Stimulated activated CD4-positive, alpha-beta T cell treated with anti-CD3 and anti-CD28 coated beads, Interleukin-2, amount 100 ng/mL, for 48 hours (primary cell): ENCODE measurements at regions not wholly inside any gene's neighbourhood (a gene's known extent, or its start where the extent isn't known, plus 50 kb on each side); places are given as distances from the start of the nearest gene placed in this dataset.

Experiments used
- DNase-seq, 2 donors: peaks; one replicate each; pipeline ENCODE4 v3.0.0-alpha.2; 2020

DNA sequence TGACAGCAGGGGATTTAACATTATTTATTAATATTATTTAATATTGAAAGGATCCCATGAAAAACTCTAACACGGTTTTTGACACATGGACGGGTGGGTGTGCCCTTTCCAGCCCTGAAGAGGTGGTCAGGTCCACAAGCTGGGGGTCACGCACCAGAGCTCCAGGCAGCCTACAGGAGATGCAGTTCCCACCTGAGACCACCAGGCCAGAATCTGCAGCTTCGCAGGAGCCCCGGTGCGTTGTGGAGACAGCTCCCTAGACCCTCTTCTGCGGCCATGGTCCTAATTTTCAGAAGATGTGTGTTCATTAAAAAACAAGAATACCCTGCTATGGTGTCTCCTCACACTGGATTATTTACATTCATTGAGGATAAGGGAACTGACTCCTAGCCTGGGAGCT, 331.1 kb downstream of the C16orf95 start:
- no peak for DNase-seq

DNA sequence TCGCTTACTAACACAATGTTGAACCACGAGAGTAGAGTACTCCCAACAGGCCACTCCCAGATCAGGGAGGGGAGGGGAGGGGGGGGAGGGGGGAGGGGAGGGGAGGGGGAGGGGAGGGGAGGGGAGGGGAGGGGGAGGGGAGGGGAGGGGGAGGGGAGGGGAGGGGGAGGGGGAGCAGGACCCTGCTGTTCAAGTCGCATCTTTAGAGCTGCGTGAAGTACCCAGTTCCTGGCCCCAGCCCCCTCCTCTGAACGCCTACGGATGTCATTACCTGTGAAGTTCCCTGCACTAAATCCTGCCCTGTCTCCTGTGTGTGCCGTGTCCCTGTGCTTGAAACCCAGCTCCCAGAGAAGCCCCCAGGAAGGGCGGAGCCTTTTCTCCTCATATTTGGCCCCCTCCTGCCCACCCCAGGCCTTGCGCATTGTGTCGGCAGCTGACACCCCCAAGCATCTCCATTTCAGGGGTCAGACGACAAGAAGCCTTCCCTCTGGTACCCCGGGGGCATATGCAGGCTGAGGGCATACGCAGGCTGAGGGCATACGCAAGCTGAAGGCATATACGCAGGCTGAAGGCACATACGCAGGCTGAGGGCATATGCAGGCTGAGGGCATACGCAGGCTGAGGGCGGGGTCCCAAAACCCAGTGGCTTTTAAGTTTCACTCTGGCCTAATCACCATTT, 330.2 kb downstream of the C16orf95 start:
- DNase-seq, result no peak

DNA sequence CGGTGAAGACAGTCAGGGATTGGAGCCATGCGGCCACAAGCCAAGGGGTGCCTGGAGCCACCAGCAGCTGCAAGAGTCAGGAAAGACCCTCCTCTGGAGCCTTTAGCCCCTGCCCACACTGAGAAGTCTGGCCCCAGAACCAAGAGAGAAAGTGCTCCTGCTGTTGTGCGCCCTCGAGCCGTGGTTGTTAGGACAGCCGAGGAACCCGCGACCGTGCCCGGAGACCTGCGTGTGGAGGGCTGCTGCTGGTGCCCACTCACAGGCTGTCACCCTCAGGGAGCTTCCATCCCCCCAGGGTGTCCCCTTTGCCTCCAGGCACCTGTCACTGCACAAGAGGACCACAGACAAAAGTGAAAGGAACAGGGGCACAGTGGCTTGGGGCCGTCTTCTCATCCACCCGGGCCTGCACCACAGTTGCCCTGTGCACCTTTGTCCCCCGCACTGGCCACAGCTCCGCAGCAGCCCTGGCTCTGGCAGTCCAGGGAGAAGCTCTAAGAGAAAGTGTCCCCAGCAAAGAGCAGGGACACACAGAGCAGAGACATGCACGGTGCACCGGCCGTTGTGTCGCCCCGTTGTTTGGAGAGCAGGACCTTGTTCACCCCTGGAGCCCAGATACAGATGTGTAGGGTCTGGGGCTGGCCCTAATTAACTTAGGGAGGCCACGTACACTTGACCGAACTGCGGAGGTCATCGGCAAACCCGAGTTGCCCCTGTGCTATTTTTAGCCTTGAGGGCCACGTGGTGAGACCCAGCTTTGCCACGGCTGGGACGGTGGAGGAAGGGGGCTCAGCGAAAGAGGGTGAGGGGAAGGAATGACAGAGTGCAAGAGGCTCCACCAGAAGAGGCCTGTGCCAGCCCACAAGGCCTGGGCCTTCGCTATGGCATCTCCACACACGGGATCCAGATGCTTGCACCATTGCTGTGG, 329.2 kb downstream of the C16orf95 start:
- no peak for DNase-seq

DNA sequence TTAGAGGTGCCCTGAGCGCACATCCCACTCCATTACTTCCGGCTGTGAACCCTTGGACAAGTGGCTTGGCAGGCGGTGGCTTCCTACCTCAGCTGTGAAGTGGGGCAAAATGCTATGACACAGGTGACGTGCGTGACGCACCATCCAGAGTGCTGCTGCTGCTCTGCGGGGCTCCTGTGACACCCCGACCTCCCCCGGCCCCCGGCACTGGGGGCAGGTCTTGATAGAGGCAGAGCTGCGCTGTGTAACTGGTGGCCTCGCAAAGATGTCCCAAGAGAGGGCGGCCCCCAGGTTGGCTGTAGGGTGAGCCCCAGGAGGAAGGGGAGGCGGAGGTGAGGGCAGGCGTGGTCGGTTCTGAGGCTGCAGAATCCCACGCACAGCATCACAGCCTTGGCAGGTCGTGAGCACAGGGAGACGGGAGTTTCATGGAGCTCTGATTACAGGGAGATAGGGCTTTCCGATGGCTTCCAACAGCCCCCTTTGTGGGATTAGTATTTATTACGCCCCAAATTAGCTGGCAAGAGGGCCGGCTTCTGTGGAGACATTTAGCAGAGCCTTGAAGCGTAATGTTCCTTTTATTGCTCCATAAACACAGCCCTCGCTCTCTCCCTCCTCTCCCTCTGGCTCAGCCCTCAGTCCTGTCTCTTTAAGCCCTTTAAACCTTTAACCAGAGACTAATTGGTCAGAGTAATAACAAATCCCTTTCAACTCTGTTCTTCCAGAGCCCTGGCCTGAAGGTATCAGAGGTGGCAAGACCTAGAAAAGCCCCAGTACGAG, 328.1 kb downstream of the C16orf95 start:
- DNase-seq, result no peak

DNA sequence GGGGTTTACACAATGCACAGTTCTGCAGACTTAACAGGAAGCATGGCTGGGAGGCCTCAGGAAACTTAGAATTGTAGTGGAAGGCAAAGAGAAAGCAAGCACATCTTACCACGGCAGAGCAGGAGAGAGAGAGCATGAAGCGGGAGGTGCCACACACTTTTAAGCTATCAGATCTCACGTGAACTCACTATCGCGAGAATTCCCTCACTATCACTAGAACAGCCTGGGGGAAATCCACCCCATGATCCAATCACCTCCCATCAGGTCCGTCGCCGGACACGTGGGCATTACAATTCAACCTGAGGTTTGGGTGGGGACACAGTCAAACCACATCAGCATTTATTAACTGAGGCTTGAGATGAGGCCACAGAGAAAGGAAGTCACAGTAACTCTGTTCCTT, 326.7 kb downstream of the C16orf95 start:
- no peak for DNase-seq

DNA sequence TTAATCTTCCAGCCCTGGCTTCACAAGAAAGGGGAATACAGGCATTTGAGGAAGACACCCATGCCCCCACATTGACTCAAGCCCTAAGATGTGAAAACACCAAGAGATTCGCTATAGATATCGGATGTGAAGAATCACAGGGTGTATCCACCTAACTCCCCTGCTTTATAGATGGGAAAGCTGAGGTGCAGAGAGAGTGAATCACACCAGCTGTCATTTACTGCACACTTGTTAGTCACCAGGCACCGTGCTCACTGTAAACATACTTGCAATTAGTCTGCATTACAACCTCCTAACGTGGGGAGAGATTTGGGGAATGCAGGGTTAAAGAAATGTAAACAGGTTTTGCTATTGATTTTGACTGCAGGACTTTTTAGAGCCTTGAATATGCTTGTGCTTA, 325.5 kb downstream of the C16orf95 start:
- DNase-seq, result no peak

DNA sequence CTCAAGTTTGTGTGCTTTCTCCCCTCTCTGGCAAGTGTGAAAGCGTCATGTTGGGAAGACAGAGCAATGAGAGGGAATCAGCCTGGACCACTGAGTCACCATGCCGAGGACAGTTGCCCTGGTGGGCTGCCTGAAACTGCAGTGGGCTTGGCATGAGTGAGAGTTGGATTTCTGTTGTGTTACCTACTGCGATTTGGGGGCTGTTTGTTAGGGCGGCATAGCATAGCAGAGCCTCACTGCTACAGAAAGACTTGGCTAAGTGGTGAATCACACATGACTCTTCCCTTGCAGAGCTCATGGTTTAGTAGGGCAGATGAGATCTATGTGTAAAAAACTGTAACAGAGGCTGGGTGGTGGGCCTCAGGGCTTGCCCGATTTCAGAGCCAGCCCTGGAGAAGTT, 324.6 kb downstream of the C16orf95 start:
- no peak for DNase-seq

DNA sequence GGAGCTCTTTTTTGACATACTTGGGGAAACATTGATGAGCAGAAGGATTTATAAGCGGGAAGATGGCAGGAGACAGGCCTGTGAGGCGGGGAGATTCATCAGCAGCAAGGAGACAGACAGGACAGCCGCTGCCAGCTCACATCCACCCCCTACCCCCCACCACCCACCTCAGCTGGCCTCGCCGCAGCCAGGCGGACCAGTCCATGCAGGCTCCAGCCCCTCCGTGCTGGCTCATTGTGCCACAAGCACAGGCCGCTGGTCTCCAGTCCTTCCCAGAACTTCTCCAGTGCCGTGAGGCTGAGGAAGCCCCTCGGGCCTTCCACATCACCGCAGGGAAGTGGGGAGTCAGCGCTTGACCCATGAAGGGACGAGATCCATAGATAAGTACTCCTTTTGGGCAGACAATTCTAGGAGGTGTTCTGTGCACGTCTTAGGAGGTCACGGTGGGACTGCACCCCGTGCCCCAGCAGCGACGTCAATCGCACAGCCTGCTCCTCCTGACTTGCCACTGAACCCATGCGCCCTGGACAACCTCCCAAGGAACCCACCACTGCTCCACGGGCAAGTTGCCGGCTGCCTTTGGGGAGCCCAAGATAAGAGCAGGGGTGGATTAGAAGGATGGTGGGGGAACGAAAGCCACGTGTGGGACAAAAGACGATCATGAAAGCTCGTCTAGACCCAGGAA, 323.6 kb downstream of the C16orf95 start:
- DNase-seq, result no peak

DNA sequence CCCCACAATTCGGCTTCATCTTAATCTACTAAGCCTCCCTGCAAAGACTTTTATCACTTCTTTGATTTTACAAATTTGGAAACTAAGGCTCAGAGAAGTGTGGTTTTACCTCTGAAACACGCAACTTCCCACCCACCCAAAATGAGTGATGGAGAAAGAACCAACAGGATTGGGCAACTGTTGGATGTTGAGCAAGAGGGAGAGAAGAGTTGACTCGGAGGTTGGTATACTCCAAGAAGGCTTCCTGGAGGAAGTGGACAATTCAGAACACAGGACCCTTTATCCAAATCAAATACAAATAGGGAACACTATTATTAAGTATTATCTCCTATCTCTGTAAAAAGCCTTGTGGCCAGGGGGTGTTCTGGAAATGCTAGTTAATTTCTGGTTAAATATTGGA, 323.0 kb downstream of the C16orf95 start:
- DNase-seq, result no peak

DNA sequence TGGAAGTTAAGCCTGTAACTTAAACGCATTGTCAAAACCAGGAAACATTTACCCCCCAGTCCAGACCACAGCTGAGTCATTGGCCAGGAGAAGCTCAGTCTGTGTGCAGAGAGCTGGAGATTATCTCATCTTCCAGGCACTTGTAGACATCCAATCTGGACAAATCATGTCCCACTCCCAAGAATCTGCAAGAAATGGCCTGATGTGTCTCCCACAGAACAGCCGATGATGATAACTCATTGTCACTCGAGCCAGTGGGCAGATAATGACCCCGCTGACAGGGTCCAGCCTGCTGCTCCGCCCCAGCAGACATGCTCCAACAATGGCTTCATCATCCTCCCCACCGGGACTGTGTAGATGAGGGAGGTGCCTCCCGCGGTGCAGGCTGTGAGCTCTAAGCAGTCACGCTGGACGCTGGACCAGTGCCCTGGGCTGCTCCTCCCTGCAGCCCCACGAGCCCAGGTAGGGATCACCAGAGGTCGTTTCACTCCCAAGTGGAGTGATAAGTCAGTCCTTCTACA, 322.5 kb downstream of the C16orf95 start:
- no peak for DNase-seq

DNA sequence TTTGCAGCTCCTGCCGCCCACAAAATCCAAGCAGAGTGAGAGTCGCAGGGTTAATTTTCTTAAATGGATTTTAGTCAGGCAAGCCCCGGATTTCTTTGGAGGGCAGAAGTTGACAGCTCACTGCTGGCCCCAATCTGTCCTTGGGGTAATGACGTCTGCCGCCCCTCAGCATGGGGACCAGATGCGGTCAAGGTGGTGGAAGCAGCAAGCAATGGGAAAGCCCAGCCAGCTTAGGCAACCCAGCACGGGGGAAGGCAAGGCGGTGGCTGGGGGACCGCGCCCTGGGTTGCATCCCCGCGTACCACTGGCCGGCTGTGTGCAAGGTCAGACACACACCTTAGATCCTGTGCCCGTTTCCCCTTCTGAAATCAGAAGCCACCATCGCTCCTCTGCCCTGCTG, 321.7 kb downstream of the C16orf95 start:
- no peak for DNase-seq

DNA sequence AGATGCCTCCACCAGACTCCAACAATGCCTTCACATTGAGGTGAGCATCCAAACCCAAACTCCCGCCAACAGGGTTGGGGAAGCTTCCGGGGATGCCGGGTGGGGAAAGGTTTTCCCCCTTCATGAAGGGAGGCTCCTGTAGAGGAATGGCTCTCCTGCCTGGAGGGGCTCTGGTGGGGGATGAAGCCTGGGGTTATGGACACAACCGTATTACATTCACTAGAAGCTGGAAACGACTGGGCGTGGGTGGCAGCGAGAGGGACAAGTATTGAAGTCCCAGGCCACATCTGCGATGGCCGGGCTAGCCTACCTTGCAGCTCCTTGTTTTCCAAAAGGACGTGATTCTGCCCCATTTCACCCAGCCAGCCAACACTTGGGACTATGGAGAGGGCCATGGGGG, 321.1 kb downstream of the C16orf95 start:
- DNase-seq, result no peak

DNA sequence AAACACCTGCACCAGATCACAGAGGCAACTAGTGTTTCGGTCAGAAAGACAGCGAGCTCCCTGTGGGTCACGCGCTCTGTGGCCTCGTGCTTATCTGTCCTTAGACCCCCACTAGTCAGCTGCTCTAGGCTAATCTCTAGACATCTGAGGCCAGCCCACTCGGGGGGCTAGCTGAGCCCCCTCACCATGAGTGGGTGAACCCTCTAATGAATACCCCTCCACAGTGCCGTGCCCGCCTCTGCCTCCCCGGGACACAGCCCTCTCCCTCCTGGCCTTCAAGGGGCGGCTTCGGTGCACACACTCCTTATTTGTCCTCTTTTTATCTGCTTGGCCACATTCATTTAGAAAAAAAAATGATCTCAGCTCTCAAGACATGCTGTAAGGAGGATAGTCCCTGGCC, 320.1 kb downstream of the C16orf95 start:
- no peak for DNase-seq

DNA sequence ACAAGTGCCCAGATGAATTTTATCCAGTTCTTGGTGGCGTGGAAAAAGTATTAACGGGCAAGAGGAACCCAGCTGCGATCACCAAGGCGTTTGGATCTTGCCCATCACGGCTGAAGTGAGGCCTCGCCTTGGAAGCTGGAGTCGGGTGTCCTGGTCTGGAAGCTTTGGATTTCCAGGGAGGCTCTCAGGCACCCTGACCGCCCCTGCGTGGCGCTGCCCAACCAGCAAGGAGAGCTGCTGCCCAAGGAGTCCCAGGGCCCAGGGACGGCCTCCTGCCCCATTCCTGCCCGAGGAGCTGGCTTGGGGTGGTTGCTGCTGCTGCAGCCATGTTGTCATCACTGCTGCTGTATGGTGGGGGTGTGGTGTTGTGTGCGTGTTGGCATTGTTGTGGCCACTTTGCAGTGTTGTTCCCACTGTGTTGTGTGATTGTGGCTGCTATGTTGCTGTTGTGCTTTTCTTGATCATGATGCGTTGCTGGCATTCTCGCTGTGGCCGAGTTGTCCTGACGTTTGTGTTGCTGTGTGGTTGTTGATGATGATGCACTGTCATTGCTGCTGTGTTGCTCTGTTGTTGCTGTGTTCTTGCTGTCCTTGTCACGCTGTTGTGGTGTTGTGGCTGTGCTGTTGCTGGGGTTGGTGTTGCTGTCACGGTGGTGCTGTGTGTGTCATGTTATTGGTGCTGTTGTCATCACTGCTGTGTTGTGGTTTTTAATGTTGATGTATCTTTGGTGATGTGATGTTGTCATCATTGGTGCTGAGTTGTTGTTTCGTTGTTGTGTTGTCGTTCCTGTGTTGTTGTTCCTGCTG, 318.8 kb downstream of the C16orf95 start:
- no peak for DNase-seq

DNA sequence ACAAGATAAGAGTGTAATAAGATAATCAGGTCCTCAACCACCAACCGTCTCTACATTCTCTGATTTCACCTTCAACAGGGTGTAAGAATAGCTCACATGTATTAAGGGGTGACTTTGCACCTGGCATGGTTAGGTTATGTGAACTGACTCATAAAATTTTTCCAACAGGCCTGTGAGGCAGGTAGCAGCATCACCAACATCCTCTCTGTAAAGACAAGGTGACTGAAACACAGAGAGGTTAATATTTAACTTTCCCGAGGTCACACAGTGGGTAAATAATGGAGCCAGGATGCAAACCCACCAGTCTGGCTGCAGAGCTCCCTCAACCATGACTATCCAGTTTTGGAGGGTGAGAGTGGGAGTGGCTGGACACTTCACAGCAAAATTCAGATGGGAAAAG, 317.2 kb downstream of the C16orf95 start:
- no peak for DNase-seq

DNA sequence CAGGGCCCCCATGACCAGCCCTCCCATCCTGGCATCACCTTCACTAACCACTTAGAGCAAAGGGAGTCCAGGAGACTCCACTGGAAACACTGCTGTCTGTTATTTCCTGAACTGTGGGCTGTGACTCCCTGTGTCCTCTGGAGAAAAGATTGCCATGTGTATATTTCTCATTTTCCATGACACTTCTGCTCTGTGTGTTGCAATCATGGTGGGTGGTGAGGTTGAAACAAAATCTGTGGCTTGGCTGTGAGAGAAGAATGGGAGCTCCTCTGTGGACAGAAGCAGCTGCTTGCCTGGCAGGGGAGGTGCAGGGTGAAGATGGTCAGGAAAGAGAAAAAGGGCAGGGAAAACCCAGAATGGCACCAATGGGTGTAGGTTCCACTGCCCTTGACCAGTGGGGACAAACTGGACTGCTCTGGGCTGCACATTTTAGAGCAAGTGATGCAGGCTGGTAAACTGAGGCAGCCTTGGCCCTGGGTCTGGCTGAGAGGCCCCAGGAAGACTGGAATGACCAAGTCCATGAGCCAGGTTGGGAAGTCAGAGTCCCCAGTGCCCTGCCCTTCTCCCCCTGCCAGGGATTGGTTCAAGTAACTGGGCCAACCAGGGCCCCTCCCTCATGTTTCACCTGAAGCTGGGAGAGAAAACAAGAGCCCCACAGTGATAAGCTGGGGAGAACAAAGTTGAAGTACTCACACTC, 314.3 kb downstream of the C16orf95 start:
- no peak for DNase-seq

DNA sequence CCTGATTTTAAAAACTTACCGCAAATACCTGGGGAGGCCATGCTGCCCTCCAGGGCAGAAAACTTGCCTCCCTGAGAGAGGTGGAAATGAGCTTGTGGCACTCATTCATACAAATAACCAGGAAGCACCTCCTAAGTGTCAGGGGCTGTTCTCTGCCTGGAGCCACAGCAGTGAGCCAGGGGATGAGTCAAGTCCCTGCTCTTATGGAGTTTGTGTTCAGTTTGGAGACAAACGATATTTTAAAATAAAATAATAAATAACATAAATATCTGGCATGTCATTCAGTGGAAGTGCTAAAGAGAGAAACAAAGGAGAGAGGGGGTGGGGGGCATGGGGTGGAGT, 313.8 kb downstream of the C16orf95 start:
- no peak for DNase-seq

DNA sequence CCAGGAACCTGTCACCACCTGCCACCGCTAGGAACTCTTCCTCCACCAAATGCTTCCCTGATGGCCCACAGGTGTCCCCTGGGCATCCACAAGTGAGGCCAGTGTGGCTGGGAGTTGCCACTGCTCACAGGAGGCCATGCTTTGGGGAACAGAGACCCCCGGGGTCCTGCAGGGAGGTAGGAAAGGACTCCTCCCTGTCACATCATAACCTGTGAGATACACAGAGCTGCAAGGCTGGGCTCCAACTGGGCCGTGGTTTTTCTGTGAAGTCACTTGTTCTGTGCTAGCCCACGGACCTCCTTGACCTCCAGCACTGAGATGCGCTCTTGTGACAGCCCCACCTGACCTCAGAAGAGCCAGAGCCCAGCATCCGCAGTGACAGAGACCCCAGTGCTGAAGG, 311.2 kb downstream of the C16orf95 start:
- no peak for DNase-seq

DNA sequence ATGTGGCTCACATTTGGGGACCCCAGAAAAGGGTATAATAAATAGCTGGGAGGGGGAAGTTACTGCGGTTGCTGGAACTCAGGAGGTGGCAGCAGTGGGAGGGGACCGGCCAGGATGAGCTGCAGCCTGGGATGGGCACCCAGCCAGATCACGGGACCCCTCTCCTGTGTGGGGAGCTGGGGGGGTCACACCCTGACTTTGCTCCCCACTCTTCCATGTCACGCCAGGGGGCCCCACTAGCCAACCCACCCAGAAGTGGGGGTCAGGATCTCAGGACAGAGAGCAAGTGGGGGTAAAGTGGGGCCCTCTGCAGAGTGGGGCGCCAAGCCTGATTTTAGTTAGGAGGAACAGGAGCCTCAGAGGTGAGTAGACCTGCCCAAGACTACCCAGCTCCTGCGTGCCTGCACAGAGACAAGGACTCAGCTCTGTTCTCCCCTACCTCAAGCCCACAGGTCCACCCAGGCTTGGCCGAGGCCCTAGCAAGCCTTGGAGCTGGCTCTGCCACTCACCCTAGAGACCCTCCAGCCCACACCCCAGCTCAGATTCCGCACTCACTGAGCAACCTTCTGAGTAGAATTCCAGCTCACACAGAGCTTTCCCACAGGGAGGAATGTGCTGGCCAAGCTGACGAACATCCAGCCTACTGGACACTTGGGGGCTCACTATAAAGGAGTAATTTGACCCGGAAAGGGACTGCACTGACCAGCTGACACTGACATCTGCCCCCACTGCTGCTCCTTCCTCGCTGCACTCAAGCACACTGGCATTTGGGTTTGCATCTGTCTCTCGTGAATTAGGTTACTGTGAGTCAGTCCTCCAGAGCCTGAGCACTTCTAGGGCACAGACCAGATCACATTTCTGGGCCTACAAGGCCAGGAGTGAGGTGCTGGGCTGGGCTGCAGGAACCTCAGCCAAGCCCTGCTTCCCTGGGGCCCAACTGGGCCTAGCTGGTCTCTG, 310.1 kb downstream of the C16orf95 start:
- DNase-seq, result no peak

DNA sequence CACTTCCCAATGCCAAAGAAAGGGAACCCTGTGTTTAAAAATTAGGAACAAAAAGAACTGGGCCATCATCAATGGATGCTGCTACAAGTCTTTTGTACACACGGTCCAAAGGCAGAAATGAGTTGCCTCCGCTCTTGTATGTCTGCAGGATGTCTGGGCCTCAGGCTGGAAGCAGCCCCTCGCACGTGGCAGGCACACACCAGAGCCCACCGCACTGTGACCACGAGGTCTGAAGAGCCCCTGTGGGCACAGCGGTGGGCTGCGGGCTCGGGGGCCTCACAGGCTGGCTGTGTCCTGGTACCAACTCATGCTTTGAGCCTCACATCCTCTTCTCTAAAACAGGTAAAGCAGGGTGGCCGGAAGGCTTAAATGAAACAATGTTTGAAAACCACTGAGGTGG, 309.3 kb downstream of the C16orf95 start:
- no peak for DNase-seq
